Loucy (cell line): ENCODE measurements at regions not wholly inside any gene's neighbourhood (a gene's known extent, or its start where the extent isn't known, plus 50 kb on each side); places are given as distances from the start of the nearest gene placed in this dataset.
A peak's percentile ranks its signal among the peaks of the same experiment; 100 is the strongest.

Source experiments
- EZH2phosphoT487 ChIP-seq: fragments of 200-600 bp; IDR thresholded peaks from 2 replicates; pipeline ENCODE4 v1.6.1; 2018; ENCODE audit warnings: antibody characterized with exemption, mild to moderate bottlenecking, moderate library complexity, borderline replicate concordance
- TF ChIP-seq, protein P1 (sequence below): fragments of 200-600 bp; sonication (generic); conservative IDR thresholded peaks from 2 replicates; pipeline ENCODE4 v1.5.1; 2014; ENCODE audit warnings: mild to moderate bottlenecking, antibody characterized with exemption, low read length

DNA sequence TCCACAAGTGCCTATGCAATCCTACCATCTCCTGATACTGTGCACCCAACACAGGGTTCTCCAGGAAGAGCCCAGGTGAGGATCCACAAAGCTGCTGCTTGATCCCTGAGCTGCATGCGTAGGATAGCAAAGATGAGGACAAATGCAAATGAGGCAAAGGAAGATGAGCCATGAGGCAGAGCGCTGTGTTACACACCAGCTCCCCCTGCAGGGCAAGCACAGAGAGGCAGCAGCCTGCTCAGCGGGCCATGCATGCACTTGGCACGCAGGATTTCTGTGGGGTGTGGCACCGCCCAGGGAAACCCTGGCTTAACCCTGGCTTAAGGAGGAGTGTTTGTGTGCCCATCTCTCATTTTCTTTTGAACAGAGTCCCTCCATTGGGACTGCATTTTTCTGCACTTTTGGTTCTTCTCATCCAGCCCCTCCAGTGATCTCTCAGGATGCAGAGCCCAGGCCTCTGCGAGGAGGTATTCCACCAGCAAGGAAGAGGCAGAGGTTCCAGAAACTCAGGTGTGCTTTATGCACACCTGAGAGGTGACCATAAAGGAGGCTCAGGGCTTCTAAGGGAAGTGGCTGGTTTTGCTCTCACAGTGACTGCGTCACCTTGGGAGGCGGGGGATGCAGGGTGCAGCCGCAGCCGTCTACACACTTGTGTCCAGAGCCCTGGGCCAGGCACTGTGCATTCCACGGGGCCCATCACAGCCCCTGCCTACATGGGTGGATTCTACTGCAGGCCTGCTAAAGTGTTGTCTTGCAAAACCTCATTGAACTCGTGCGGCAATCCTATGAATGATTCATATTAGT lies 973.3 kb upstream of the TMEM132C start:
- TF ChIP-seq, protein P1, sequence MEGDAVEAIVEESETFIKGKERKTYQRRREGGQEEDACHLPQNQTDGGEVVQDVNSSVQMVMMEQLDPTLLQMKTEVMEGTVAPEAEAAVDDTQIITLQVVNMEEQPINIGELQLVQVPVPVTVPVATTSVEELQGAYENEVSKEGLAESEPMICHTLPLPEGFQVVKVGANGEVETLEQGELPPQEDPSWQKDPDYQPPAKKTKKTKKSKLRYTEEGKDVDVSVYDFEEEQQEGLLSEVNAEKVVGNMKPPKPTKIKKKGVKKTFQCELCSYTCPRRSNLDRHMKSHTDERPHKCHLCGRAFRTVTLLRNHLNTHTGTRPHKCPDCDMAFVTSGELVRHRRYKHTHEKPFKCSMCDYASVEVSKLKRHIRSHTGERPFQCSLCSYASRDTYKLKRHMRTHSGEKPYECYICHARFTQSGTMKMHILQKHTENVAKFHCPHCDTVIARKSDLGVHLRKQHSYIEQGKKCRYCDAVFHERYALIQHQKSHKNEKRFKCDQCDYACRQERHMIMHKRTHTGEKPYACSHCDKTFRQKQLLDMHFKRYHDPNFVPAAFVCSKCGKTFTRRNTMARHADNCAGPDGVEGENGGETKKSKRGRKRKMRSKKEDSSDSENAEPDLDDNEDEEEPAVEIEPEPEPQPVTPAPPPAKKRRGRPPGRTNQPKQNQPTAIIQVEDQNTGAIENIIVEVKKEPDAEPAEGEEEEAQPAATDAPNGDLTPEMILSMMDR = peak; percentile 75
- no peak for TF ChIP-seq EZH2phosphoT487
